22Rv1 (cell line): ENCODE measurements at regions not wholly inside any gene's neighbourhood (a gene's known extent, or its start where the extent isn't known, plus 50 kb on each side); places are given as distances from the start of the nearest gene placed in this dataset.

ENCODE experiments used
- ZFX ChIP-seq: fragments of 450-650 bp; IDR thresholded peaks from 2 replicates; pipeline ENCODE4 v1.6.1; 2017; ENCODE audit warnings: antibody characterized with exemption, borderline replicate concordance
- TF ChIP-seq, protein P1 (sequence below): fragments of 450-650 bp; IDR thresholded peaks from 2 replicates; pipeline ENCODE4 v1.5.1; 2017; ENCODE audit warnings: mild to moderate bottlenecking

DNA sequence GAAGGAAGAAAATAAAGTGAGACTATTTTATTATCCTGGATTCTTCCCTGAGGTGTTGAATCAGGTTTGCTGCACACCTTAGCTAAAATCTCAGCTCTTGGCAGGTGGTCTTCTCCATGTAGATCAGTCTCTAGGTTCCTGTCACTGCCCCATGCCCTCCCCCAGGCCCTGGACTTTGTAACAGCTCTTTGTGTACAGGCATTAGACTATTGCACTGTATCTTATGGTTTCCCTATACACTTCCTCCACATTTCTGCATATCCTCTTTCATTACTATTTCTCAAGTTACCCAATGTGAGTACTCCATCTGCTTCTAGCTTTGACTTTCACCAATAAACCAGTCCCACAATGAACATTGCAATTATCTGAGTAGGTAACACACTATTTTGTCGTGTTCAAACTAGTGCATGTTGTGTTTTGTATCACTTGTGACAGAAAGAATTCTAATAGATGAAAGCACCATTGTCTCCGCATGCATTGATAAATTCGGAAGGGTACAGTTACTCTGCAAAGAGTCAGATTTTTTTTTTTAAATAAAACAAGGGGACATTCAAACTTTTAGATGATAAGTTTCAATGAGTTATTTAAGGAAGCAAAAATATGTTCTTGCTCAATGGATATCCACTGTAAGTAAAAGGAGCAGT, 1348.7 kb upstream of the C9orf72 start:
- TF ChIP-seq, protein P1, sequence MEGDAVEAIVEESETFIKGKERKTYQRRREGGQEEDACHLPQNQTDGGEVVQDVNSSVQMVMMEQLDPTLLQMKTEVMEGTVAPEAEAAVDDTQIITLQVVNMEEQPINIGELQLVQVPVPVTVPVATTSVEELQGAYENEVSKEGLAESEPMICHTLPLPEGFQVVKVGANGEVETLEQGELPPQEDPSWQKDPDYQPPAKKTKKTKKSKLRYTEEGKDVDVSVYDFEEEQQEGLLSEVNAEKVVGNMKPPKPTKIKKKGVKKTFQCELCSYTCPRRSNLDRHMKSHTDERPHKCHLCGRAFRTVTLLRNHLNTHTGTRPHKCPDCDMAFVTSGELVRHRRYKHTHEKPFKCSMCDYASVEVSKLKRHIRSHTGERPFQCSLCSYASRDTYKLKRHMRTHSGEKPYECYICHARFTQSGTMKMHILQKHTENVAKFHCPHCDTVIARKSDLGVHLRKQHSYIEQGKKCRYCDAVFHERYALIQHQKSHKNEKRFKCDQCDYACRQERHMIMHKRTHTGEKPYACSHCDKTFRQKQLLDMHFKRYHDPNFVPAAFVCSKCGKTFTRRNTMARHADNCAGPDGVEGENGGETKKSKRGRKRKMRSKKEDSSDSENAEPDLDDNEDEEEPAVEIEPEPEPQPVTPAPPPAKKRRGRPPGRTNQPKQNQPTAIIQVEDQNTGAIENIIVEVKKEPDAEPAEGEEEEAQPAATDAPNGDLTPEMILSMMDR, result no peak
- no peak for TF ChIP-seq ZFX
